Pancreas (tissue), 10 donors: ENCODE measurements at regions not wholly inside any gene's neighbourhood (a gene's known extent, or its start where the extent isn't known, plus 50 kb on each side); places are given as distances from the start of the nearest gene placed in this dataset.

Experiments used
- ATAC-seq, 4 donors: fragments of 200-7000 bp; cut with Tn5 transposase; one replicate each; pipeline versions ENCODE4 v1.8.0 to v1.9.1; 2020; ENCODE audit warnings: mild to moderate bottlenecking in 4 of 4, moderate library complexity in 4 of 4
- DNase-seq, 6 donors: peaks; one replicate each; pipeline ENCODE4 v3.0.0-alpha.2; 2020
- FAIRE-seq: peaks from 2 replicates; lab custom pipeline; 2012; peaks lifted over from hg19 to GRCh38; lab: Jason Lieb, UNC
- H3K27ac ChIP-seq, 4 donors: fragments of 200-600 bp; sonication (generic); 1 replicate in 3 of 4; 2 replicates in 1 of 4; pipeline versions ENCODE4 v1.5.0 to v1.8.0; 2020
- H3K27me3 ChIP-seq, 4 donors: fragments of 200-600 bp; one replicate each; pipeline ENCODE4 v1.8.0; 2021
- H3K36me3 ChIP-seq, 3 donors: fragments of 200-600 bp; sonication (generic) in 1 of 3; one replicate each; pipeline versions ENCODE4 v1.5.0 to v1.8.0; 2020 to 2021
- H3K4me1 ChIP-seq, 3 donors: fragments of 200-600 bp; one replicate each; pipeline ENCODE4 v1.8.0; 2021
- H3K4me3 ChIP-seq, 4 donors: fragments of 200-600 bp; sonication (generic) in 2 of 4; one replicate each; pipeline versions ENCODE4 v1.5.0 to v1.8.0; 2020 to 2021
- H3K9me3 ChIP-seq, 4 donors: fragments of 200-600 bp; one replicate each; pipeline ENCODE4 v1.8.0; 2021
- WGBS, 2 donors: extraction: QIAGEN DNeasy Blood & Tissue Kit; methylation state at CpG; one replicate each; pipeline ENCODE4 v1.1.7; 2013; 5-methylcytosine and 5-hydroxymethylcytosine counted together
- intact Hi-C, 3 donors: fragments of 100-400 bp; cut with DNase I; formaldehyde crosslinking; loops; one replicate each; pipeline versions ENCODE4 v1.11.1 to v1.14.2; 2022
- TF ChIP-seq, protein P1 (sequence below), 4 donors: fragments of 200-600 bp; sonication (generic) in 3 of 4; IDR thresholded peaks; one replicate each; pipeline versions ENCODE4 v1.5.0 to v1.8.0; 2021; ENCODE audit warnings: antibody characterized with exemption in 4 of 4
- donor health status: healthy with polysubstance abuse.
- donor health status: DM: no; HTN: no; CAD: no; lungs with moderate emphysema.
- donor health status: DM: no; HTN: no; CAD: no.
- donor health status: control.
- donor health status: control.
- donor health status: Bipolar disorder and iron deficiency.
- donor health status: DM: yes; HTN: yes; CAD: no.
- donor health status: DM: no; HTN: no; CAD: no.
- donor health status: DM: no; HTN: no; CAD: no.
- donor health status: DM: yes; HTN: yes; CAD: no.

DNA sequence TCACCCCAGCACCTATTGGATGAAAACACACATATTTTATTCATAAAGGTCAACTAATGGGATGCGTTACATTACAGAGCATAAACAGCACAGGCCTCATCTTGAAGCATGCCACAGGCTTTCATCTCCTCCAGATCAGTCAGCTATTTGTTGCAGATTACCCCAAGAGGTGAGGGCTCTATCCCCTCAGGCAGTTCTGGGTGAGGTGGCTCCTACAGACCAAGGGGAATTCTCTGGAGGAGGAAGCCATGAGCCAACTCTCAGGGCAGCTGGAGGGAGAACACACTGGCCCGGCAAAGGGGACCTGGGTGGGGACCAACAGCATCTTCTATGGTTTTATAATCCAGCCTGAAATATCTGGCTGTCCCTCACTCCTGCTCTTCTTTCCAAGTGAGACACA, 126.4 kb upstream of the BTBD3 start:
- no peaks in the 10 kb centered on the region for H3K9me3 ChIP-seq
- no peaks in the 10 kb centered on the region for H3K27me3 ChIP-seq
- FAIRE-seq: no peak
- no peaks in the 10 kb centered on the region for H3K4me1 ChIP-seq
- H3K4me3 ChIP-seq: no peak overlapping the region
- ATAC-seq: no peak
- TF ChIP-seq, protein P1, sequence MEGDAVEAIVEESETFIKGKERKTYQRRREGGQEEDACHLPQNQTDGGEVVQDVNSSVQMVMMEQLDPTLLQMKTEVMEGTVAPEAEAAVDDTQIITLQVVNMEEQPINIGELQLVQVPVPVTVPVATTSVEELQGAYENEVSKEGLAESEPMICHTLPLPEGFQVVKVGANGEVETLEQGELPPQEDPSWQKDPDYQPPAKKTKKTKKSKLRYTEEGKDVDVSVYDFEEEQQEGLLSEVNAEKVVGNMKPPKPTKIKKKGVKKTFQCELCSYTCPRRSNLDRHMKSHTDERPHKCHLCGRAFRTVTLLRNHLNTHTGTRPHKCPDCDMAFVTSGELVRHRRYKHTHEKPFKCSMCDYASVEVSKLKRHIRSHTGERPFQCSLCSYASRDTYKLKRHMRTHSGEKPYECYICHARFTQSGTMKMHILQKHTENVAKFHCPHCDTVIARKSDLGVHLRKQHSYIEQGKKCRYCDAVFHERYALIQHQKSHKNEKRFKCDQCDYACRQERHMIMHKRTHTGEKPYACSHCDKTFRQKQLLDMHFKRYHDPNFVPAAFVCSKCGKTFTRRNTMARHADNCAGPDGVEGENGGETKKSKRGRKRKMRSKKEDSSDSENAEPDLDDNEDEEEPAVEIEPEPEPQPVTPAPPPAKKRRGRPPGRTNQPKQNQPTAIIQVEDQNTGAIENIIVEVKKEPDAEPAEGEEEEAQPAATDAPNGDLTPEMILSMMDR (IDR thresholded peaks at IDR 0.05): no peak
- no peak for DNase-seq
- 96 to 98% methylated on average over 2 of the region's 2 CpGs for WGBS, 2 donors
- no peaks in the 10 kb centered on the region for H3K36me3 ChIP-seq
- intact Hi-C loops: no loop called here
- no peak overlapping the region for H3K27ac ChIP-seq

DNA sequence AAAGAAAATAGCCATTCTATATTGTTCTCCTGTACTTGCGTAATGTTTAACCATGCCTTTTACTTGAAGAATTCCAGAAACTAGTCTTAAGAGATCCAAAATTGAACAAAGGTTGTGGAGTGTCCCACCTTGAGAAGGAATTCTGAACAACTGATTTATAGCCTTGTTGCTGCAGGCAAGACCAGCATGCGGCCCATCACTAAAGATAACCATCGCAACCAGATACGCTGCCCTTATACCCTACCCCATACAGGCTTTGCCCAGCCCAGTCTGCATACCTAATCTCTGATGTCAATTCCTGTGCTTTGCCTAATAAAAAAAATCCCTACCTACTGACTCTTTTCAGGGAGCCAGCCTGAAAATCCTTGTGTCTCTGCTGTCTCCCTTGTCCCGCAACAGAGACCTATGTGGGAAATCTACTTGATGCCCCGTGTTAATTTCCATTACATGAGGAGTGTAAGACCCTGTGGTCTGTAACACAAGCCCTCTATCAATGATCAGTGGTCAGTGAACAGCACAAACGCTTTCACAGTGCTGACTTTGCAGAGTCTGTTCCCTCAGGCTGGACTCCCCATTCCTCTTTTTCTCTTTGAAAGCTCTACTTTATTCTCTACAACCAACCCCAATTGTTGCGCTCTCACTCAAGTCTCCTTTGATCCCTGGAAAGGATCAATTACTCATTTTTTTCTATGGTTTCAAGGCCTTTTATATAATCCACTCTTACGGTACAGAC, 125.7 kb upstream of the BTBD3 start:
- Histone ChIP-seq H3K4me1 (no peaks in the 10 kb centered on the region), H3K9me3 (no peaks in the 10 kb centered on the region), H3K27ac (peak overlapping the region in 1 of 4 donors; percentile 8), H3K36me3 (no peaks in the 10 kb centered on the region), H3K4me3 (no peak overlapping the region), H3K27me3 (no peaks in the 10 kb centered on the region)
- DNase-seq (no peak), FAIRE-seq (no peak), ATAC-seq (no peak)
- WGBS, 2 donors: 74 to 76% methylated on average over 9 of the region's 9 CpGs
- TF ChIP-seq, protein P1 (IDR thresholded peaks at IDR 0.05): no peak
- intact Hi-C loops: no loop called here

DNA sequence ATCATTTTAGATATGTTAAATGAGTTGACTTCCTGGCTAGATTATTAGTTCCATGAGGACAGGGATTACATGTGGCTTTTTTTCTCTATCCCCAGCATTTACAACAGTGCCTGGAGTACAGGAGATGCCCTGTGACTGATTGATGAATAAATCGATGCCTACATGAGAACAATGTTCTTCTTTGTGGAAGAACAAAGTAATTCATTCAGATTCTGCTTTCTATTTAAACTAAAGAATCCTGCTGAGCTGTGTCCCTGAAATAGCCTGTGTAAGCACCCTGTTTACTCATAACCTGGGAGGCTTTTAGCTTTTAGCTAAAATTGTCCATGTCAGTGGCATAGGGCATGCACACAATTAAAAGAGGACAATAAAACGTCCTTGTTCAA, 125.1 kb upstream of the BTBD3 start:
- Histone ChIP-seq H3K27me3 (no peaks in the 10 kb centered on the region), H3K9me3 (no peaks in the 10 kb centered on the region), H3K4me3 (no peak overlapping the region), H3K27ac (peak overlapping the region in 1 of 4 donors; percentile 8), H3K36me3 (no peaks in the 10 kb centered on the region), H3K4me1 (no peaks in the 10 kb centered on the region)
- peak; percentile 53 to 75 (median 67) for ATAC-seq
- FAIRE-seq: no peak
- DNase-seq: no peak
- TF ChIP-seq, protein P1 (IDR thresholded peaks at IDR 0.05): no peak
- intact Hi-C loops: no loop called here
- WGBS, 2 donors: 24 to 28% methylated on average over 2 of the region's 2 CpGs

DNA sequence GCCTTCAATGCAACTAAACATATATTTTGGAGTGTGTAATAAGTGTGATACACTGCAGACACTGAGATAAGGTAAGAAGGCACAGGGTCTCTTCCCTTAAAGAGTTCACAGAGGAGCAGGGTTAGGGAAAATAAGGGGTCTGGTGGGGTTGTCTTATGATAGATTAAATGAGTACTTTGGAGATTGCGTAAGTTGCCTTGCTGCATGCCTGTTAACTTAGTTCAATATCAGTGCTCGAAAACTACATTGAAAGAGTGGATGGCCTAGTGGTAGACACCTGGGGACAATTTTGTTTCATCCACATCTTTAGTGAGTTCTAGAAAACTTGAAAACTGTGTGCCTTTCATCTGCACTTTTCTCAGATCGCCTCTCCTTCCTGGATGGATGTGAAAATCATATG, 123.2 kb upstream of the BTBD3 start:
- no peaks in the 10 kb centered on the region for H3K9me3 ChIP-seq

More for the DNA sequence above, 123.2 kb upstream of the BTBD3 start:
- Histone ChIP-seq H3K27ac (no peak overlapping the region), H3K27me3 (no peaks in the 10 kb centered on the region), H3K36me3 (no peaks in the 10 kb centered on the region), H3K4me1 (no peaks in the 10 kb centered on the region), H3K4me3 (no peak overlapping the region)
- no peak for ATAC-seq
- DNase-seq: no peak
- 93 to 97% methylated on average over 3 of the region's 3 CpGs for WGBS, 2 donors
- intact Hi-C loops: no loop called here
- TF ChIP-seq, protein P1 (IDR thresholded peaks at IDR 0.05): no peak
- FAIRE-seq: no peak
